Kidney (tissue), 13 donors: ENCODE measurements at regions not wholly inside any gene's neighbourhood (a gene's known extent, or its start where the extent isn't known, plus 50 kb on each side); places are given as distances from the start of the nearest gene placed in this dataset.

Experiments used
- DNase-seq, 5 donors: peaks; one replicate each; pipeline ENCODE4 v3.0.0-alpha.2; 2013 to 2020
- FAIRE-seq: peaks from 2 replicates; lab custom pipeline; 2012; peaks lifted over from hg19 to GRCh38; lab: Jason Lieb, UNC
- H3K27ac ChIP-seq, 2 donors: one replicate each; pipeline ENCODE4 v1.7.0; 2013; ENCODE audit warnings: low read depth in 2 of 2, low read length in 2 of 2, inconsistent platforms in 1 of 2
- H3K27me3 ChIP-seq: one replicate; pipeline ENCODE4 v1.7.1; 2013; ENCODE audit warnings: low read length, inconsistent platforms; ENCODE audit not compliant: control insufficient read depth, insufficient read depth
- H3K36me3 ChIP-seq, 3 donors: one replicate each; pipeline versions ENCODE4 v1.7.0 to v1.7.1; 2013; ENCODE audit warnings: low read length in 3 of 3, control low read depth in 1 of 3, inconsistent platforms in 1 of 3; ENCODE audit not compliant: insufficient read depth in 3 of 3, control insufficient read depth in 2 of 3
- H3K4me1 ChIP-seq, 3 donors: one replicate each; pipeline versions ENCODE4 v1.7.0 to v1.7.1; 2013; ENCODE audit warnings: low read length in 3 of 3, inconsistent platforms in 1 of 3, low read depth in 1 of 3; ENCODE audit not compliant: control insufficient read depth in 2 of 3, insufficient read depth in 2 of 3
- H3K4me3 ChIP-seq, 3 donors: one replicate each; pipeline versions ENCODE4 v1.7.0 to v1.8.1; 2013; ENCODE audit warnings: low read length in 3 of 3, control low read depth in 1 of 3, inconsistent platforms in 1 of 3
- H3K9ac ChIP-seq, 3 donors: one replicate each; pipeline versions ENCODE4 v1.7.0 to v1.7.1; 2013; ENCODE audit warnings: low read length in 3 of 3, control low read depth in 1 of 3, inconsistent platforms in 1 of 3
- H3K9me3 ChIP-seq, 3 donors: one replicate each; pipeline versions ENCODE4 v1.7.0 to v1.7.1; 2013; ENCODE audit warnings: low read length in 3 of 3, control low read depth in 1 of 3, inconsistent platforms in 1 of 3; ENCODE audit not compliant: control insufficient read depth in 2 of 3, insufficient read depth in 1 of 3
- intact Hi-C: fragments of 100-400 bp; cut with DNase I; formaldehyde crosslinking; loops from one replicate; pipeline ENCODE4 v1.11.1; 2022
- TF ChIP-seq, protein P1 (sequence below): IDR thresholded peaks from 3 replicates; pipeline ENCODE4 v1.5.1; 2012; ENCODE audit warnings: mild to moderate bottlenecking, moderate library complexity, borderline replicate concordance; ENCODE audit not compliant: insufficient read depth; ENCODE audit errors: extremely low read depth
- donor health status: control.
- donor health status: control.
- donor health status: control.
- donor health status: control.
- donor health status: control.
- donor health status: DM: yes; HTN: yes; CAD: no.
- donor health status: Normal renal cell carcinoma (clear cell type).

DNA sequence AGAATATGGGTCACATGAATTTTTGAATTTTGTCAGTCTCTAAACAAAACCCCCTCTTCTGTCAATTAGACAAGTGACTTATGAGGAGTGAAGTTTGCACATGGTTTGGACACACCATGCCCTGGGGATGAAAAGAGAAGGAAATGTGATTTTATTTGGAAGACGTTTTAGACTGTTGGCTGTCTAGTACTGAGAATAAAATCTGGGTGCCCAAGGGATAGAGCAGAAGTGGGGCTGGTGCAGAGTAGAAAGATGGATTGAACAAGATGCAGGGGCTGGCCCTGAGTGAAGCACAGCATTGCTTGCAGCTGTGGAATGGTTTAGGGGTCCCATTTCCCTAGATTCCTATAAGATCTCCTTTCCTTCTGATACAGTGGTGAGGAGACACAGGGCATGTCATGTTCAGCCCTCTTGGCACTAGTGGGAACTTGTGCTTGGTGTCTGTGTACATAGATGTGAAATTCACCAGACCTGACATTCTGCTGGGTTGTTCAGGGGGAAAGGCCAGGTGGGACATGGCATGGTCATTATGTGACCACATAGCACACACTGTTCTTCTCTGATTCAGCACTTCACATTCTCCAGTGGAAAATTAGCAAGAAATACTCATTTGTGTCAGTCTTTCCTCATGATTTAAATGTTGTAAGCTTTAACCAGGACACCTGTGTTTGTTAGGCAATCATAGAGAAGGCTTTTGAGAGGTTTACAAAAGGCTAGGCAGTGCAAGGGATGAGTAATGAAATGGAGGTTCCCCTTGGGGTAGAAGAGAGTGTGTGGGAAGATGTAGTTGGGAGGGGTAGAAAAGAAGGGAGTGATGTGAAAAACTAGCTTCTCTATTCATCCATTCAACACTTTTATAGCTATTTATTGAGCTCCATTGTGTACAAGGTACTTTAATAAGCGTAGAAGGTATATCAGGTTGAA lies 202.3 kb upstream of the IGF1 start:
- no peaks in the 10 kb centered on the region for H3K36me3 ChIP-seq
- H3K27me3 ChIP-seq, result no peaks in the 10 kb centered on the region
- H3K4me1 ChIP-seq, result no peaks in the 10 kb centered on the region
- FAIRE-seq (no peak), DNase-seq (no peak)
- H3K27ac ChIP-seq, result no peak overlapping the region
- intact Hi-C loops, result no loop called here
- TF ChIP-seq, protein P1, sequence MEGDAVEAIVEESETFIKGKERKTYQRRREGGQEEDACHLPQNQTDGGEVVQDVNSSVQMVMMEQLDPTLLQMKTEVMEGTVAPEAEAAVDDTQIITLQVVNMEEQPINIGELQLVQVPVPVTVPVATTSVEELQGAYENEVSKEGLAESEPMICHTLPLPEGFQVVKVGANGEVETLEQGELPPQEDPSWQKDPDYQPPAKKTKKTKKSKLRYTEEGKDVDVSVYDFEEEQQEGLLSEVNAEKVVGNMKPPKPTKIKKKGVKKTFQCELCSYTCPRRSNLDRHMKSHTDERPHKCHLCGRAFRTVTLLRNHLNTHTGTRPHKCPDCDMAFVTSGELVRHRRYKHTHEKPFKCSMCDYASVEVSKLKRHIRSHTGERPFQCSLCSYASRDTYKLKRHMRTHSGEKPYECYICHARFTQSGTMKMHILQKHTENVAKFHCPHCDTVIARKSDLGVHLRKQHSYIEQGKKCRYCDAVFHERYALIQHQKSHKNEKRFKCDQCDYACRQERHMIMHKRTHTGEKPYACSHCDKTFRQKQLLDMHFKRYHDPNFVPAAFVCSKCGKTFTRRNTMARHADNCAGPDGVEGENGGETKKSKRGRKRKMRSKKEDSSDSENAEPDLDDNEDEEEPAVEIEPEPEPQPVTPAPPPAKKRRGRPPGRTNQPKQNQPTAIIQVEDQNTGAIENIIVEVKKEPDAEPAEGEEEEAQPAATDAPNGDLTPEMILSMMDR, result no peak
- H3K9me3 ChIP-seq, result no peaks in the 10 kb centered on the region
- H3K9ac ChIP-seq, result no peak overlapping the region
- H3K4me3 ChIP-seq, result no peak overlapping the region

DNA sequence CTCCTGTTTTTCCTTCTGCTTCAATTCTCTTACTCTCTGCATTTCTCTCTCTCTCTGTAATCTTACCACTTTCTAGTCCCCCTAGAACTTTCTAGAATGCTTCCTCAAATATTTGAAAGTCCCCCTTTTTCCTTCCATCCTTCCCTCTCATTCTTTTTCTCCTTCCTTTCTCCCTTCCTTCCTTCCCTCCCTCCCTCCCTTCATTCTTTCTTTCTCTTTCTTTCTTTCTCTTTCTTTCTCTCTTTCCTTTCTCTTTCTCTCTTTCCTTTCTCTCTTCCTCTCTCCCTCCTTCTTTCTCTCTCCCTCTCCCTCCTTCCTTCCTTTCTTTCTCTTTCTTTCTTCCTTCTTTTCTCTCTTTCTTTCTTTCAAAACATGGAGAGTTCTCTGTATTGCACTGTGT lies 201.4 kb upstream of the IGF1 start:
- no peak overlapping the region for H3K9ac ChIP-seq
- H3K4me1 ChIP-seq, result no peaks in the 10 kb centered on the region
- H3K4me3 ChIP-seq, result no peak overlapping the region
- no peak for FAIRE-seq
- H3K27ac ChIP-seq, result no peak overlapping the region
- intact Hi-C loops, result no loop called here
- TF ChIP-seq, protein P1, result no peak
- DNase-seq, result no peak
- no peaks in the 10 kb centered on the region for H3K27me3 ChIP-seq
- H3K9me3 ChIP-seq, result no peaks in the 10 kb centered on the region
- H3K36me3 ChIP-seq, result no peaks in the 10 kb centered on the region

DNA sequence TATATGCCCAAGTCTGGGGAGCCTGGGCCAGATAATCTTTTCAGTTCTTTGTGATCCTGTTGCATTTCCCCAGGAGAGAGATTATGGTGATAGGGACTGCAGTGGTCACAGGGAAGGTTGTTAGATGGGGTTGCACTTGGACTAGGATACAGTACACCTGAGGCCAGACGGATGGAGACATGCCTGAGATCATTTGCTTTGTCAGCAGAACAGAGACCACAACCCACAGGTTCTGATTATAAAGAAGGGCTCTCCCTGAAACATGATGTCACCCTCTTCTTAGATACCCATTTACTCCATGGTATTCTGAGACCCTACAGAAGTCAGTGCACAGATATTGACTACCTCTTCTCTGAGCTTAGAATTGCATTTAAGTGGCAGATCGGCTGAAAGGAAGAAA lies 200.9 kb upstream of the IGF1 start:
- no peaks in the 10 kb centered on the region for H3K36me3 ChIP-seq
- no peak for DNase-seq
- H3K4me1 ChIP-seq, result no peaks in the 10 kb centered on the region
- H3K9me3 ChIP-seq, result no peaks in the 10 kb centered on the region
- H3K4me3 ChIP-seq, result no peak overlapping the region
- no peak for FAIRE-seq
- no peaks in the 10 kb centered on the region for H3K27me3 ChIP-seq
- no peak overlapping the region for H3K9ac ChIP-seq
- TF ChIP-seq, protein P1, result no peak
- intact Hi-C loops, result no loop called here
- H3K27ac ChIP-seq, result no peak overlapping the region
